NCI-H128 (cell line): ENCODE measurements at regions not wholly inside any gene's neighbourhood (a gene's known extent, or its start where the extent isn't known, plus 50 kb on each side); places are given as distances from the start of the nearest gene placed in this dataset.

Experiments
- DNase-seq: peaks from one replicate; lab custom pipeline; 2025; ENCODE audit not compliant: unreplicated experiment; lab: John Stamatoyannopoulos, UW

DNA sequence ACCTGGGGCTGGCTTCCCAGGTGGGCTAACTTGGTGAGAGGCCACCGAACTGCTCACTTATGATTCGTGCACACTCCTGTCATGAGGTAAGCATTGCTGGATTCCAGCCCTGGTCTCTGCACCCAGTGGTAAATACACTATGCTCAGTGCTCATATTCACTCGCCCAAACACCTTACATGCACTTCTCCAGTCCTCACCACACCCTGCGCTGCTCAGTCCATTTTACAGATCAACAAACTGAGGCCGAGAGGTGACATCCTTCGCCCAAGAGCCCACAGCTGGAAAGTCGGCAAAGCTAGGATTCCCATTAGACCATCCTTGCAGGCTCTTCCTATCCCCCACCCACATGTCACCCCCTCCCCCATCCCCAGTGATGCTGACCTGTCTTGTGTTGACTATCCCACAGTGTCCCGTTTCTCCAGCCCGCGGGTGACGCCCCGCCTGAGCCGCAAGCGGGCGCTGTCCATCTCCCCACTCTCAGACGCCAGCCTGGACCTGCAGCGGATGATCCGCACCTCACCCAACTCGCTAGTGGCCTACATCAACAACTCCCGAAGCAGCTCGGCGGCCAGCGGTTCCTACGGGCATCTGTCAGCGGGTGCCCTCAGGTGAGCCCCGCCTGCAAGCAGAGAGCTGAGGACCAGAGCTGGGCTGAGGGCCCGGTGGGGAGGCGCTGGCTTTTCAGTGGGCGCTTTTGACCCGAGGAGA, 232.8 kb downstream of the GLI2 start:
- no peak for DNase-seq

DNA sequence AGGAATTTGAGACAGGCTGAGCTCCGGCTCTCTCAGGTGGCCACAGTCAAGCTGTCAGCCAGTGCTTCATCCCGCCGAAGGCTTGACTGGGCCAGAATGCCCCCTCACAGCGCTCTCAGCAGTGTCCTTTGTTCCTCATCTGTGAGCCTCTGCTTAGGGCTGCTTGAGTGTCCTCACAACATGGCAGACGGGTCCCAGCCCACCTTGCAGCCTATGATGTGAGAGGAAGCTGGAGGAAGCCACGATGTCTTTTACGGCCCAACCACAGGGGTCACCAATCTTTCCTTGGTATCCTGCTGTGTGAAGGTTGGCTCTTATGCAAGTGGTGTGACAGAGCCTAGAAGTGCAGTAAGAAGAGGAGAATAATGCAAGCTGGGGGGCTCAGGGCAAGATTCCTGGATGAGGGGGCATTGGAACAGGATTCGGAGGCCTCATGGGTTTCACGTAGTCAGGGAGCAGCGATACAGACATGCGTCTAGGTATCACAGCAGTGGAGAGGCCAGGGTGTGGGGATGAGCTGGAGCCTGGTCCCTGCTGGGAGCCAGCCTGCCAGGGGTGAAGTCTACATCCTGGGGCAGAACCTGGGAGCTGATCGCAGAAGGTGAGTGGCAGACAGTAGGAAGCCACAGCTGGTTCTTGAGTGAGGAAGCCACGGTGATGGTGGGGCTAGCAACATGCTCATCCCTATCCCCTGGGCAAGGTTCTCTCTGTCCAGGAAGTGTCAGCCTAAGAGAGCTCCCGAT, 234.1 kb downstream of the GLI2 start:
- no peak for DNase-seq

DNA sequence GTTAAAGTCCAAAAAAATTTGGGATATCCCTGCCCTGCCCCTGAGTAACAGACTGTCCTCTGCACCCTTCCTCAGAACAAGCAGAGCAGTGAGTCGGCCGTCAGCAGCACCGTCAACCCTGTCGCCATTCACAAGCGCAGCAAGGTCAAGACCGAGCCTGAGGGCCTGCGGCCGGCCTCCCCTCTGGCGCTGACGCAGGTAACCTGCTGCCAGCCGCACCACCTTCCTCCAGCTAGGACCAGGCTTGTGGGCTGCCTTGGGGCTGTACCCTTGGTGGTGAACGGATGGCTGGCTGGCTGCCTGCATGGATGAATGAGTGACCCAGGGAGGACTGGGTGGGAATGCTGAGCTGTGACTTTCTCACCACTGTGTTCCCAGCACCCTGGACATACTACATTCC, 236.2 kb downstream of the GLI2 start:
- DNase-seq, result no peak

DNA sequence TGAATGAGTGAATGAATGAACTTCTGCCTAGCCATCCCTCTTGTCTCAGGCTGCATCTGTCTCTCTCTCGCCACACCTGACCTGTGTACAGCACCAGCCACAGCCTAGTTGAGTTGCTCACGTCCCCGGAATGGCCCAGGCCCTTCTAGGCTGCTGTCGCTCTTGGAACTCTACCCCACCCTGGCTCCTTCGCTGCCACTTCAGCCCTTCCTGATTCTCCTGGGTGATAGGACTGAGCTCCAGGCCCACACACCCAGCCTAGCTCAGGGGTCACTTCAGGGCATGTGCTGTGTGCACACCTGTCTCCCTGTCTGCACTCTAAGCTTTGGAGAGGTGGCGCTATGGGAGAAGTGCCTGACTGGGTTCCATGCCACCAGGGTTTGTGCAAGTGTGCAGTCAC, 236.6 kb downstream of the GLI2 start:
- DNase-seq, result no peak

GRCh38 chr2:120973196-120973595, 237.5 kb downstream of the GLI2 start:
- DNase-seq, result no peak

DNA sequence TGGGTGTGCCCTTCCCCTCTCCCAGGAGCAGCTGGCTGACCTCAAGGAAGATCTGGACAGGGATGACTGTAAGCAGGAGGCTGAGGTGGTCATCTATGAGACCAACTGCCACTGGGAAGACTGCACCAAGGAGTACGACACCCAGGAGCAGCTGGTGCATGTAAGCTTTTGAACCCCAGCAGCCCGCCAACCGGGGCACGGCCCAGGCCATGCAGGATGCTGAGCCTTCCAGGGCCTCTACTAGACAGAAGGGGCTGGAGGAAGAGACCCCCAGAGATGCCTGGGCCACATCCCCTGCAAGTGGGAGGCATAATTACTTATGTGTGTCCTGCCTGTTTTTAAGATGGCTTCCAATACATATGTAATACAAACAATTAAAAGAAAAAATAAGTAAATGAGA, 239.3 kb downstream of the GLI2 start:
- DNase-seq, result no peak

- no peak for DNase-seq
These were observed 241.0 kb downstream of the GLI2 start for GRCh38 chr2:120976501-120977307.

- DNase-seq, result no peak
These were observed 242.1 kb downstream of the GLI2 start for GRCh38 chr2:120977582-120978358.

GRCh38 chr2:120978359-120979050, 242.8 kb downstream of the GLI2 start:
- no peak for DNase-seq

DNA sequence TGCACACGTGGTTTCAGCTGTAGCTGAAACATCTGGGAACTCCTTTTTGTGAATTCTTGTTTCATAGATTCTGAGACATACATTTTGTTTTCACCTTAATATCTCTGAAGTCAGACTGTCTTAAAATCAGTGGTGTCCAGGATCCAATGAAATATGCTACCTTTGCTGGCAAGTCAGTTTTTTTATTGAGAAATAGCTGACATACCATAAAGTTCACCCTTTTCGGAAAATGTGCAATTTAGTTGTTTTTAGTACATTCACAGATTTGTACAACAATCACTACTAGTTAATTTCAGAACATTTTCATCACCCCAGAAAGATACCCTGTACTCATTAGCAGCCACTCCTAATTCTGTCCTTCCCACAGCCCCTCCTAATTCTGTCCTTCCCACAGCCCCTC, 243.7 kb downstream of the GLI2 start:
- DNase-seq, result no peak

DNA sequence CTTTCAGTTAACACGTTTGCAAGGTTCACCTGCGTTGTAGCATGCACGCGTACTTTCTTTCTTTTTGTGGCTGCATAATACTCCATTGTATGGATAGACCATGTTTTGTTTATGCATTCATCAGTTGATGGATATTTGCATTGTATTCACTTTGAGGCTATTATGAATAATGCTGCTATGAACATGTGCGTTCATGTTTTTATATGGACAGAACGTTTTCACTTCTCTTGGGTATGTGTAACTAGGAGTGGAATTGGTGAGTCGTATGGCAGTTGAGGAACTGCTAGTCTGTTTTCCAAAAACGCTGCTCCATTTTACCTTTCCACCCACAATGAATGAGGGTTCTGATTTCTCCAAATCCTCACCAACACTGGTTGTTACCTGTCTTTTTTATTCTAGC, 244.3 kb downstream of the GLI2 start:
- no peak for DNase-seq

DNA sequence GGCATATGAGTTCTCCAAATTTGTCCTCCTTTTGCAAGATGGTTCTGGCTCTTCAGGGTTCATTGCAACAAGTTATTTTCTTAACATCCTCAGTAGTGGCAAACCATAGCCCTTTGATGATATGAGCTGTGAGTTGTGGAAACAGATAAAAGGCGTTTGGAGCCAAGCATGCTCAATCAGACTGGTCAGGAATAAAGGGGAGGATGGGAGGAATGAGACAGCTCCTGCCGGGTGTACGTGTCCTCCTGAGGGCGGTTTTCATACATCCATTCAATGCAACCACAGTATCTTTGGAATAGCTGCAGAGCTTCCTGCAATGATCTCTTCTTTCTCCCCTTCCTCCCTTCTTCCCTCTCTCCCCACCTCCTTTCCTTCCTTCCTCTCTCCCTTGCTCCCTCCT, 245.8 kb downstream of the GLI2 start:
- no peak for DNase-seq

GRCh38 chr2:120982598-120982997, 246.9 kb downstream of the GLI2 start:
- DNase-seq, result no peak

DNA sequence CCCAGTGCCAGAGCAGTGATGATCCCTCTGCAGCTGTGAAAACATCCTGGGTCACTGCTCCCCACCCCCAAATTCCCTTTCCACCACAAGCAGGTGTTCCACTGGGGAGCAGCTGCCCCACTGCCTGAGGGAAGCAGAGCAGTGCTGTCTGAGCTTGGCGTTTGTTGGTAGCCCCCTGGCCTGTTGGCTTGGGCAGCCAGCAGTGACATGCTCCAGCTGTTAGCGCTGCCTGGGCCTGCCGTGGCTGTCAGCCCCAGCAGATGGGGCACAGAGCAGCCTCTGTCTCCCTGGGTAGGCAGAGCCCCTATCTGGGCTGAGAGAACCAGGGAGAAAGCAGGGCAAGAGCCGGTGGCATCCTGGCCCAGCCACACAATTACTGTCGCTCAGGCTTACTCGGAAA, 247.7 kb downstream of the GLI2 start:
- no peak for DNase-seq

DNA sequence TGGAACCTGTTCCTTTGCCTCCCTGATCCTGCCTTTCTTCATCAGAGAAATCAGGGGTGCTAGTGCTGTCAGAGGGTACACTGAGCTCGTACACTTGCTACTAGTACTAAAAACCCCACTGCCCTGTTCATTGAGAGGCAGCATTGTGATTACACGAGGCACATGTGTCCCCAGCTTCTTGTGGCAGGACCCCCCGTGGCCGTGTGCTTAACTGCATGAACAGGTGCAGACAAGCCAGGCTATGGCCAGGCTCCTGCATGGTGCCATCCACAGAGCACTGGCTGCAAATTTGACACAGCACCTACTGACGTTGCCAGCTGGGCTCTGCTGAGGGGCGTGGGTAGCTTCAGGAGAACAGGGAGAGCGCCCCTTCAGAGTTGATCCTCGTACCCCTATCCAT, 248.4 kb downstream of the GLI2 start:
- DNase-seq, result no peak

GRCh38 chr2:120984452-120985173, 248.9 kb downstream of the GLI2 start:
- no peak for DNase-seq

DNA sequence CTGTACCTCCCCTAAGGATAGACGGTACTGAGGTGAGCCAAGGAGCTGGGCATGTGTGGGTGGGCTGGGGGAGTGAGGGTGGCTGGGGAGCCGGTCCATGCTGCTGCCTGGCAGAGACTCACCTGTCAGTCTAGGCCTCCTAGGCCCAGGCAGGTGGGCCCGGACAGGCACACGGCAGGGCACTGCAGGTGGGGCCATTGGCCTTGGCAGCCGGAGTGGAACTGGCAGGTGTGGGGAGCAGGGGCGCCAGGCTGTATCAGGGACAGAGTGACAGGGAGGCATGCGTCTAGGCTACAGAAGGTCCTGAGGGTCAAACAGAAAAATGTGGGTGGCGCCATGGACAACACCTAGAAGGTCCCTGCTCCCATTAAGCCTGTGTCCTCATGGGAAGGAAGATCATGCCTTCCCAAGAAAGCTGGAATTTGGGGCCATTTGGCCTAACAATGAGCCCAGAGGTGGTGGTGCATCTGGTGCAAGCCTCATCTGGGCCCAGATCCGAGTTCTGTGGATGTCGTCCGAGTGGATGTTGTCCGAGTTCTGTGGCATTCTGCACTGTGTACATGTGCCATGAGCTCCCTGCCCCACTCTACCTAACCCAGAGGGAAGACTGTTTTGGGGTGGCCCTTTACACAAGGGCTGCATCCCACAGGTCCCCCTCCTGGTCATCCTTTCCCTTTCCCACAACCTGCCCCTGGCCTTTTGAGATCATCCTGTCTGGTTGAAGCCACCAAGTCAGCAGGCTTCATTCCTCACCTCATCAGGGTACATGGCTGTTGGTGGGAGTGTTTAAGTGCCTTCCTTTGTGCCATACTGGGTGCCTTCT, 249.7 kb downstream of the GLI2 start:
- no peak for DNase-seq

GRCh38 chr2:120985997-120986651, 250.5 kb downstream of the GLI2 start:
- DNase-seq, result no peak
